GM21360 (cell line): ENCODE measurements at regions not wholly inside any gene's neighbourhood (a gene's known extent, or its start where the extent isn't known, plus 50 kb on each side); places are given as distances from the start of the nearest gene placed in this dataset.

Experiments
- ATAC-seq: cut with Tn5 transposase; IDR thresholded peaks from one replicate; pipeline ENCODE4 v1.9.1; 2021; ENCODE audit warnings: mild to moderate bottlenecking, moderate library complexity; ENCODE audit not compliant: unreplicated experiment

GRCh38 chr7:51732116-51732515 lies 415.5 kb upstream of the COBL start:
- ATAC-seq, result no peak

GRCh38 chr7:51731075-51731474 lies 414.5 kb upstream of the COBL start:
- ATAC-seq, result no peak

GRCh38 chr7:51727441-51727840 lies 410.8 kb upstream of the COBL start:
- ATAC-seq, result no peak

- ATAC-seq, result no peak
Measured at GRCh38 chr7:51706851-51707250, 390.2 kb upstream of the COBL start.

- no peak for ATAC-seq
Measured at GRCh38 chr7:51705701-51706100, 389.1 kb upstream of the COBL start.

GRCh38 chr7:51702673-51703072 lies 386.1 kb upstream of the COBL start:
- ATAC-seq, result no peak

- ATAC-seq, result no peak
Measured at GRCh38 chr7:51701935-51702334, 385.3 kb upstream of the COBL start.

- ATAC-seq, result no peak
Measured at GRCh38 chr7:51700593-51701215, 384.1 kb upstream of the COBL start.

- no peak for ATAC-seq
Measured at GRCh38 chr7:51693258-51693657, 376.6 kb upstream of the COBL start.

GRCh38 chr7:51689547-51689946 lies 372.9 kb upstream of the COBL start:
- ATAC-seq, result no peak

GRCh38 chr7:51685794-51686193 lies 369.2 kb upstream of the COBL start:
- ATAC-seq, result no peak

- no peak for ATAC-seq
Measured at GRCh38 chr7:51680594-51681399, 364.2 kb upstream of the COBL start.

- ATAC-seq, result no peak
Measured at GRCh38 chr7:51679358-51679757, 362.7 kb upstream of the COBL start.

GRCh38 chr7:51666751-51667150 lies 350.1 kb upstream of the COBL start:
- no peak for ATAC-seq

- no peak for ATAC-seq
Measured at GRCh38 chr7:51666266-51666665, 349.7 kb upstream of the COBL start.

- no peak for ATAC-seq
Measured at GRCh38 chr7:51665045-51665780, 348.6 kb upstream of the COBL start.

GRCh38 chr7:51660516-51660915 lies 343.9 kb upstream of the COBL start:
- ATAC-seq, result no peak

GRCh38 chr7:51658684-51659083 lies 342.1 kb upstream of the COBL start:
- no peak for ATAC-seq

GRCh38 chr7:51647931-51648351 lies 331.3 kb upstream of the COBL start:
- no peak for ATAC-seq

- no peak for ATAC-seq
Measured at GRCh38 chr7:51647486-51647885, 330.9 kb upstream of the COBL start.

- ATAC-seq, result no peak
Measured at GRCh38 chr7:51645702-51646298, 329.2 kb upstream of the COBL start.
